ENCODE measurements at regions not wholly inside any gene's neighbourhood (a gene's known extent, or its start where the extent isn't known, plus 50 kb on each side); places are given as distances from the start of the nearest gene placed in this dataset.

- no peak for DNase-seq (ENCODE audit: low read depth)
These were observed 81.2 kb upstream of the ETV6 start for GRCh38 chr12:11568155-11568761.

- DNase-seq (ENCODE audit: low read depth): no peak
These were observed 80.6 kb upstream of the ETV6 start for GRCh38 chr12:11568762-11569478.

- DNase-seq (ENCODE audit: low read depth): no peak
These were observed 79.8 kb upstream of the ETV6 start for GRCh38 chr12:11569716-11570115.

GRCh38 chr12:11573880-11574279 lies 75.6 kb upstream of the ETV6 start:
- no peak for DNase-seq (ENCODE audit: low read depth)

GRCh38 chr12:11576104-11576503 lies 73.4 kb upstream of the ETV6 start:
- DNase-seq (ENCODE audit: low read depth): peak; percentile 78

- DNase-seq (ENCODE audit: low read depth): no peak
These were observed 71.7 kb upstream of the ETV6 start for GRCh38 chr12:11577658-11578260.

GRCh38 chr12:11578461-11578993 lies 70.9 kb upstream of the ETV6 start:
- DNase-seq (ENCODE audit: low read depth): no peak

GRCh38 chr12:11580125-11580751 lies 69.2 kb upstream of the ETV6 start:
- DNase-seq (ENCODE audit: low read depth): peak; percentile 98

GRCh38 chr12:11581179-11581755 lies 68.2 kb upstream of the ETV6 start:
- peak; percentile 66 for DNase-seq (ENCODE audit: low read depth)

GRCh38 chr12:11584221-11584855 lies 65.1 kb upstream of the ETV6 start:
- DNase-seq (ENCODE audit: low read depth): peak; percentile 31

GRCh38 chr12:11592484-11592883 lies 57.0 kb upstream of the ETV6 start:
- no peak for DNase-seq (ENCODE audit: low read depth)

GRCh38 chr12:11593013-11593412 lies 56.5 kb upstream of the ETV6 start:
- DNase-seq (ENCODE audit: low read depth): no peak

GRCh38 chr12:11595080-11595479 lies 54.4 kb upstream of the ETV6 start:
- no peak for DNase-seq (ENCODE audit: low read depth)

- DNase-seq (ENCODE audit: low read depth): no peak
These were observed 53.3 kb upstream of the ETV6 start for GRCh38 chr12:11596141-11596540.

GRCh38 chr12:11598900-11599299 lies 50.6 kb upstream of the ETV6 start:
- DNase-seq (ENCODE audit: low read depth): no peak
